Sigmoid colon (tissue), 6 donors: ENCODE measurements at regions not wholly inside any gene's neighbourhood (a gene's known extent, or its start where the extent isn't known, plus 50 kb on each side); places are given as distances from the start of the nearest gene placed in this dataset.
"Not testable (repeated sequence)": the region's sequence is repeated elsewhere in the genome, so short reads cannot be mapped to it uniquely, and the experiment has no call there.

ENCODE experiments used
- DNase-seq: peaks from one replicate; pipeline ENCODE4 v3.0.0-alpha.2; 2019
- H3K27ac ChIP-seq, 4 donors: fragments of 200-600 bp; sonication (generic); one replicate each; pipeline ENCODE4 v1.5.1; 2016 to 2019; ENCODE audit warnings: mild to moderate bottlenecking in 1 of 4
- H3K27me3 ChIP-seq, 3 donors: fragments of 200-600 bp; sonication (generic); one replicate each; pipeline ENCODE4 v1.5.1; 2019; ENCODE audit warnings: mild to moderate bottlenecking in 1 of 3
- H3K36me3 ChIP-seq, 4 donors: fragments of 200-600 bp; sonication (generic); one replicate each; pipeline ENCODE4 v1.5.1; 2016 to 2019
- H3K4me1 ChIP-seq, 4 donors: fragments of 200-600 bp; sonication (generic); one replicate each; pipeline ENCODE4 v1.5.1; 2017 to 2019
- H3K4me3 ChIP-seq, 4 donors: fragments of 200-600 bp; sonication (generic); one replicate each; pipeline ENCODE4 v1.5.1; 2017 to 2019; ENCODE audit warnings: mild to moderate bottlenecking in 2 of 4, moderate library complexity in 1 of 4
- H3K9me3 ChIP-seq, 4 donors: fragments of 200-600 bp in 3 of 4; sonication (generic) in 3 of 4; one replicate each; pipeline versions ENCODE4 v1.5.1 to v1.6.1; 2013 to 2019
- CTCF ChIP-seq, 4 experiments: fragments of 450-650 bp in 3 of 4; fragments of 200-600 bp in 1 of 4; IDR thresholded peaks; one replicate each; pipeline ENCODE4 v1.5.1; 2016 to 2019; ENCODE audit warnings: antibody characterized with exemption in 4 of 4, mild to moderate bottlenecking in 3 of 4, moderate library complexity in 2 of 4
- EP300 ChIP-seq, 4 donors: sonication (generic); formaldehyde crosslinking; IDR thresholded peaks; one replicate each; pipeline ENCODE4 v1.6.1; 2017; ENCODE audit warnings: antibody characterized with exemption in 4 of 4
- POLR2A ChIP-seq, 2 donors: fragments of 450-650 bp; IDR thresholded peaks; one replicate each; pipeline ENCODE4 v1.6.1; 2016; ENCODE audit warnings: antibody characterized with exemption in 2 of 2, mild to moderate bottlenecking in 2 of 2, moderate library complexity in 2 of 2
- POLR2AphosphoS5 ChIP-seq, 4 donors: sonication (generic); formaldehyde crosslinking; IDR thresholded peaks; one replicate each; pipeline ENCODE4 v1.6.1; 2017; ENCODE audit warnings: antibody characterized with exemption in 4 of 4
- WGBS, 2 donors: extraction: QIAGEN DNeasy Blood & Tissue Kit; methylation state at CpG; one replicate each; pipeline ENCODE4 v1.1.7; 2013; 5-methylcytosine and 5-hydroxymethylcytosine counted together
- intact Hi-C: fragments of 100-400 bp; cut with DNase I; formaldehyde crosslinking; loops from one replicate; pipeline ENCODE4 v1.15.1; 2023
- donor health status: healthy with polysubstance abuse.
- donor health status: healthy.

GRCh38 chr5:119299242-119299614, 56.6 kb upstream of the TNFAIP8 start:
- H3K36me3 ChIP-seq, DNase-seq, H3K4me3 ChIP-seq, H3K27me3 ChIP-seq, intact Hi-C loops, H3K27ac ChIP-seq, H3K9me3 ChIP-seq: not testable (repeated sequence)
- peaks cover 0 to 21% (median 17%) of the 10 kb centered on the region in 4 donors for H3K4me1 ChIP-seq
- 73 to 93% methylated on average over 9 of the region's 9 CpGs for WGBS, 2 donors

GRCh38 chr5:119299615-119300310, 56.1 kb upstream of the TNFAIP8 start:
- H3K4me1 ChIP-seq, result peaks cover 0 to 25% (median 19%) of the 10 kb centered on the region in 4 donors
- H3K4me3 ChIP-seq, H3K36me3 ChIP-seq, DNase-seq, intact Hi-C loops, H3K27me3 ChIP-seq, H3K9me3 ChIP-seq, H3K27ac ChIP-seq: not testable (repeated sequence)
- 78 to 87% methylated on average over 23 of the region's 23 CpGs for WGBS, 2 donors

GRCh38 chr5:119300311-119300670, 55.5 kb upstream of the TNFAIP8 start:
- intact Hi-C loops, result no loop called here
- Histone ChIP-seq H3K9me3 (no peaks in the 10 kb centered on the region), H3K27ac (no peak overlapping the region), H3K27me3 (no peaks in the 10 kb centered on the region), H3K4me3 (no peak overlapping the region), H3K36me3 (no peaks in the 10 kb centered on the region), H3K4me1 (peaks cover 0 to 28% (median 20%) of the 10 kb centered on the region in 4 donors)
- 81 to 92% methylated on average over 3 of the region's 3 CpGs for WGBS, 2 donors
- TF ChIP-seq CTCF (IDR thresholded peaks at IDR 0.05) (no peak), POLR2AphosphoS5 (IDR thresholded peaks at IDR 0.05) (no peak)
- DNase-seq, result no peak

GRCh38 chr5:119301210-119301609, 54.6 kb upstream of the TNFAIP8 start:
- WGBS, 2 donors, result 91 to 96% methylated on average over 2 of the region's 2 CpGs
- H3K9me3 ChIP-seq, result no peaks in the 10 kb centered on the region
- no peak for DNase-seq
- no peaks in the 10 kb centered on the region for H3K27me3 ChIP-seq
- no peaks in the 10 kb centered on the region for H3K36me3 ChIP-seq
- H3K27ac ChIP-seq, result no peak overlapping the region
- H3K4me1 ChIP-seq, result peaks cover 0 to 28% (median 20%) of the 10 kb centered on the region in 4 donors
- TF ChIP-seq EP300 (IDR thresholded peaks at IDR 0.05) (no peak), POLR2AphosphoS5 (IDR thresholded peaks at IDR 0.05) (no peak), POLR2A (IDR thresholded peaks at IDR 0.05) (no peak), CTCF (IDR thresholded peaks at IDR 0.05) (no peak)
- intact Hi-C loops, result no loop called here
- no peak overlapping the region for H3K4me3 ChIP-seq

- no peak for TF ChIP-seq POLR2A (IDR thresholded peaks at IDR 0.05)
- TF ChIP-seq EP300 (IDR thresholded peaks at IDR 0.05), result no peak
- no peak for TF ChIP-seq CTCF (IDR thresholded peaks at IDR 0.05)
- no peak for TF ChIP-seq POLR2AphosphoS5 (IDR thresholded peaks at IDR 0.05)
- Histone ChIP-seq H3K27me3 (no peaks in the 10 kb centered on the region), H3K9me3 (no peaks in the 10 kb centered on the region), H3K4me3 (no peak overlapping the region), H3K36me3 (no peaks in the 10 kb centered on the region), H3K4me1 (peaks cover 0 to 28% (median 20%) of the 10 kb centered on the region in 4 donors), H3K27ac (no peak overlapping the region)
- DNase-seq, result no peak
- intact Hi-C loops, result no loop called here
Observed at GRCh38 chr5:119301906-119302305, 53.9 kb upstream of the TNFAIP8 start.

- TF ChIP-seq CTCF (IDR thresholded peaks at IDR 0.05), result no peak
- no peak for TF ChIP-seq EP300 (IDR thresholded peaks at IDR 0.05)
- no peak for TF ChIP-seq POLR2AphosphoS5 (IDR thresholded peaks at IDR 0.05)
- no peak for TF ChIP-seq POLR2A (IDR thresholded peaks at IDR 0.05)
- 79 to 81% methylated on average over 3 of the region's 3 CpGs for WGBS, 2 donors
- Histone ChIP-seq H3K4me3 (no peak overlapping the region), H3K4me1 (peaks cover 0 to 28% (median 20%) of the 10 kb centered on the region in 4 donors), H3K36me3 (no peaks in the 10 kb centered on the region), H3K27me3 (no peaks in the 10 kb centered on the region), H3K27ac (peak overlapping the region in 1 of 4 donors; percentile 24), H3K9me3 (no peaks in the 10 kb centered on the region)
- no peak for DNase-seq
- intact Hi-C loops, result no loop called here
Observed at GRCh38 chr5:119302449-119302848, 53.4 kb upstream of the TNFAIP8 start.
